HCT116 (cell line): ENCODE measurements at regions not wholly inside any gene's neighbourhood (a gene's known extent, or its start where the extent isn't known, plus 50 kb on each side); places are given as distances from the start of the nearest gene placed in this dataset.

ENCODE experiments used
- ATAC-seq: fragments of 200-7000 bp; cut with Tn5 transposase; 2 replicates; pipeline ENCODE4 v1.9.1; 2020; ENCODE audit warnings: mild to moderate bottlenecking, moderate library complexity
- BruUV-seq: library from RNA; stranded (reverse); fragments of 400-500 nt; replicated peaks from 2 replicates; lab custom pipeline; 2021; lab: Mats Ljungman, UMichigan
- CTCF ChIA-PET: fragments of 300-600 bp; sonication (Branson Sonifier 250); formaldehyde crosslinking; loops from one replicate; lab custom pipeline; 2021; ENCODE audit warnings: antibody characterized with exemption; lab: Charles Lee
- POLR2A ChIA-PET: fragments of 300-600, 350-600 bp; sonication (Branson Sonifier 250); formaldehyde crosslinking; loops from one replicate; lab custom pipeline; 2021; ENCODE audit warnings: antibody characterized with exemption; lab: Charles Lee
- RAD21 ChIA-PET, 2 experiments: fragments of 300-600 bp; sonication (Branson Sonifier 250); formaldehyde crosslinking; loops; one replicate each; lab custom pipeline; 2023; ENCODE audit warnings: low total read pairs in 2 of 2; ENCODE audit not compliant: uncharacterized antibody in 2 of 2, unreplicated experiment in 2 of 2, low non-redundant PET in 1 of 2; lab: Charles Lee
- DNase-seq: peaks from one replicate; pipeline ENCODE4 v3.0.0-alpha.2; 2010; ENCODE audit warnings: low read depth, low spot score
- H2AFZ ChIP-seq: fragments of 200-600 bp; shearing (Covaris generic), sonication (generic); 2 replicates; pipeline ENCODE4 v1.6.1; 2017; ENCODE audit warnings: low read depth, mixed run types, mixed read lengths, antibody characterized with exemption, low read length; ENCODE audit not compliant: poor library complexity, severe bottlenecking
- H3K27ac ChIP-seq: 2 replicates; pipeline ENCODE4 v1.5.1; 2012; ENCODE audit warnings: low read depth, low read length
- H3K27me3 ChIP-seq: fragments of 200-600 bp; sonication (generic); 2 replicates; pipeline ENCODE4 v1.6.1; 2016; ENCODE audit warnings: mixed run types, low read length, mixed read lengths; ENCODE audit not compliant: insufficient read depth
- H3K36me3 ChIP-seq, 2 experiments: fragments of 200-500 bp in 1 of 2; fragments of 200-600 bp in 1 of 2; sonication (Bioruptor generic) in 1 of 2; sonication (generic) in 1 of 2; 2 replicates each; pipeline versions ENCODE4 v1.5.1 to v1.6.1; 2014 to 2016; ENCODE audit warnings: low read length in 2 of 2, inconsistent platforms in 1 of 2, mixed read lengths in 1 of 2, mixed run types in 1 of 2; ENCODE audit not compliant: insufficient read depth in 2 of 2, control insufficient read depth in 1 of 2
- H3K4me1 ChIP-seq, 2 experiments: fragments of 200-600 bp in 1 of 2; sonication (generic) in 1 of 2; 2 replicates each; pipeline versions ENCODE4 v1.5.1 to v1.6.1; 2012 to 2017; ENCODE audit warnings: low read length in 2 of 2, inconsistent platforms in 1 of 2, mild to moderate bottlenecking in 1 of 2, mixed read lengths in 1 of 2, mixed run types in 1 of 2, moderate library complexity in 1 of 2; ENCODE audit not compliant: insufficient read depth in 2 of 2, control insufficient read depth in 1 of 2
- H3K4me2 ChIP-seq: fragments of 200-600 bp; sonication (generic); 2 replicates; pipeline ENCODE4 v1.6.1; 2017; ENCODE audit warnings: mixed run types, low read length, mixed read lengths
- H3K4me3 ChIP-seq, 2 experiments: fragments of 200-600 bp in 1 of 2; sonication (generic) in 1 of 2; replicated peaks in 1 of 2; 2 replicates each; pipeline ENCODE4 v1.5.1; 2011 to 2016; ENCODE audit warnings: low read length in 2 of 2, control low read depth in 1 of 2, low read depth in 1 of 2, mild to moderate bottlenecking in 1 of 2, mixed read lengths in 1 of 2, mixed run types in 1 of 2
- H3K79me2 ChIP-seq: fragments of 200-600 bp; sonication (generic); 2 replicates; pipeline ENCODE4 v1.6.1; 2017; ENCODE audit warnings: mild to moderate bottlenecking, mixed run types, low read length, moderate library complexity, mixed read lengths; ENCODE audit not compliant: insufficient read depth
- H3K9ac ChIP-seq: fragments of 200-600 bp; sonication (generic); 2 replicates; pipeline ENCODE4 v1.6.1; 2016; ENCODE audit warnings: low read length, mixed read lengths
- H3K9me2 ChIP-seq: fragments of 200-600 bp; sonication (generic), shearing (Covaris generic); 2 replicates; pipeline ENCODE4 v1.6.1; 2017; ENCODE audit warnings: mixed run types, mild to moderate bottlenecking, moderate library complexity; ENCODE audit not compliant: insufficient read depth
- H3K9me3 ChIP-seq, 2 experiments: fragments of 200-500 bp in 1 of 2; fragments of 200-600 bp in 1 of 2; sonication (Bioruptor generic) in 1 of 2; sonication (generic) in 1 of 2; 2 replicates each; pipeline ENCODE4 v1.6.1; 2014 to 2017; ENCODE audit warnings: low read length in 2 of 2, mixed read lengths in 2 of 2, inconsistent platforms in 1 of 2, low read depth in 1 of 2, mild to moderate bottlenecking in 1 of 2, mixed run types in 1 of 2, moderate library complexity in 1 of 2; ENCODE audit not compliant: control insufficient read depth in 1 of 2, insufficient read depth in 1 of 2
- H4K20me1 ChIP-seq: fragments of 200-600 bp; sonication (generic), shearing (Covaris generic); 2 replicates; pipeline ENCODE4 v1.6.1; 2017; ENCODE audit warnings: mixed run types, mild to moderate bottlenecking, moderate library complexity; ENCODE audit not compliant: insufficient read depth
- CTCF ChIP-seq, 3 experiments: fragments of 200-600 bp in 1 of 3; sonication (generic) in 1 of 3; IDR thresholded peaks in 2 of 3; conservative IDR thresholded peaks in 1 of 3; 2 replicates each; pipeline ENCODE4 v1.5.1; 2012 to 2017; ENCODE audit warnings: low read depth in 2 of 3, low read length in 2 of 3, antibody characterized with exemption in 1 of 3, borderline replicate concordance in 1 of 3, control low read depth in 1 of 3, mild to moderate bottlenecking in 1 of 3, mixed read lengths in 1 of 3, mixed run types in 1 of 3, moderate library complexity in 1 of 3; ENCODE audit not compliant: insufficient read depth in 1 of 3
- EGR1 ChIP-seq: IDR thresholded peaks from 2 replicates; pipeline ENCODE4 v1.6.1; 2012; ENCODE audit warnings: low read depth
- EZH2 ChIP-seq: fragments of 200-600 bp; sonication (generic); IDR thresholded peaks from 2 replicates; pipeline ENCODE4 v1.6.1; 2017; ENCODE audit warnings: antibody characterized with exemption, mixed run types
- EZH2phosphoT487 ChIP-seq: fragments of 200-600 bp; IDR thresholded peaks from 2 replicates; pipeline ENCODE4 v1.6.1; 2018; ENCODE audit warnings: antibody characterized with exemption, borderline replicate concordance
- FOSL1 ChIP-seq: IDR thresholded peaks from 2 replicates; pipeline ENCODE4 v1.6.1; 2012; ENCODE audit warnings: low read depth
- JUND ChIP-seq: IDR thresholded peaks from 2 replicates; pipeline ENCODE4 v1.6.1; 2012
- MAX ChIP-seq: IDR thresholded peaks from 2 replicates; pipeline ENCODE4 v1.6.1; 2012
- POLR2A ChIP-seq: IDR thresholded peaks from 2 replicates; pipeline ENCODE4 v1.7.0; 2011; ENCODE audit warnings: borderline replicate concordance; ENCODE audit not compliant: insufficient read depth, insufficient read length; ENCODE audit errors: extremely low read depth
- POLR2AphosphoS5 ChIP-seq: IDR thresholded peaks from 2 replicates; pipeline ENCODE4 v1.6.1; 2011; ENCODE audit warnings: mild to moderate bottlenecking, low read depth, low read length, moderate library complexity
- RAD21 ChIP-seq: IDR thresholded peaks from 2 replicates; pipeline ENCODE4 v1.6.1; 2012; ENCODE audit warnings: low read depth, mild to moderate bottlenecking
- SP1 ChIP-seq: IDR thresholded peaks from 2 replicates; pipeline ENCODE4 v1.6.1; 2012; ENCODE audit warnings: low read depth
- TCF7L2 ChIP-seq: IDR thresholded peaks from 2 replicates; pipeline ENCODE4 v1.7.0; 2011; ENCODE audit warnings: borderline replicate concordance, inconsistent platforms; ENCODE audit not compliant: insufficient read depth, insufficient read length; ENCODE audit errors: extremely low read depth
- YY1 ChIP-seq: IDR thresholded peaks from 2 replicates; pipeline ENCODE4 v1.6.1; 2011; ENCODE audit warnings: low read length, low read depth, moderate library complexity, mild to moderate bottlenecking; ENCODE audit not compliant: insufficient replicate concordance; ENCODE audit errors: extremely low read depth
- ZBTB33 ChIP-seq: IDR thresholded peaks from 2 replicates; pipeline ENCODE4 v1.6.1; 2011; ENCODE audit warnings: mild to moderate bottlenecking, low read length, moderate library complexity; ENCODE audit not compliant: insufficient replicate concordance; ENCODE audit errors: extremely low read depth
- ZFX ChIP-seq: fragments of 450-650 bp; IDR thresholded peaks from 2 replicates; pipeline ENCODE4 v1.6.1; 2017
- ZNF274 ChIP-seq: fragments of 200-500 bp; sonication (Bioruptor generic); IDR thresholded peaks from 2 replicates; pipeline ENCODE4 v1.6.1; 2014; ENCODE audit warnings: mild to moderate bottlenecking, low read depth, low read length, inconsistent platforms
- intact Hi-C: fragments of 100-400 bp; cut with micrococcal nuclease; formaldehyde crosslinking; loops from 2 replicates; pipeline ENCODE4 v1.10.0; 2022
- TF ChIP-seq, protein P1 (sequence below): IDR thresholded peaks from 2 replicates; pipeline ENCODE4 v1.6.1; 2012
- TF ChIP-seq, protein P2 (sequence below): IDR thresholded peaks from 2 replicates; pipeline ENCODE4 v1.6.1; 2012; ENCODE audit warnings: low read depth

DNA sequence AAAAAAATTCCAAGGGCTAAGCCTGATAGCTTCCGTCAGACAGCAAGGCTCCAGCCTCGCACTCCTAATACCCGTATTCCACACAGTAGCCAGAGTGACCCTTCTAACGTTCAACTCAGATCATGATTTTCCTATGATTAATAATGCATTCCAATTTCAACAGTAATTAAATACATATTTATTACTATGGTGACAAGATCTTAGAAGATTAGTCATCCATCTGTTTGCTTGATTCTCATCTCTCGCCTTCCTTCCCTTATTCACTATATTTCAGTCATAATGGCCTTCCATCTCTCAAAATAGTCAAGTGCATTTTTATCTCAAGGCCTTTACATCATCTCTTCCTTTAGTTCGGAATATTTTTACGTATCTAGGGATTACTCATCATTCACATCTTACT, 621.2 kb upstream of the SPRY2 start:
- no peak overlapping the region for H2AFZ ChIP-seq
- H3K9me2 ChIP-seq = no peaks in the 10 kb centered on the region
- no peak overlapping the region for H3K27ac ChIP-seq
- H3K79me2 ChIP-seq = no peaks in the 10 kb centered on the region
- ChIA-PET POLR2A (no interaction called here), RAD21 (no interaction called here), CTCF (no interaction called here)
- H3K27me3 ChIP-seq = no peaks in the 10 kb centered on the region
- no peaks in the 10 kb centered on the region for H4K20me1 ChIP-seq
- TF ChIP-seq ZNF274 = no peak
- TF ChIP-seq, protein P1, sequence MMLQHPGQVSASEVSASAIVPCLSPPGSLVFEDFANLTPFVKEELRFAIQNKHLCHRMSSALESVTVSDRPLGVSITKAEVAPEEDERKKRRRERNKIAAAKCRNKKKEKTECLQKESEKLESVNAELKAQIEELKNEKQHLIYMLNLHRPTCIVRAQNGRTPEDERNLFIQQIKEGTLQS = no peak
- no peak for TF ChIP-seq RAD21
- TF ChIP-seq POLR2A = no peak
- TF ChIP-seq MAX = no peak
- TF ChIP-seq ZFX = no peak
- TF ChIP-seq FOSL1 = no peak
- TF ChIP-seq JUND = no peak
- TF ChIP-seq, protein P2, sequence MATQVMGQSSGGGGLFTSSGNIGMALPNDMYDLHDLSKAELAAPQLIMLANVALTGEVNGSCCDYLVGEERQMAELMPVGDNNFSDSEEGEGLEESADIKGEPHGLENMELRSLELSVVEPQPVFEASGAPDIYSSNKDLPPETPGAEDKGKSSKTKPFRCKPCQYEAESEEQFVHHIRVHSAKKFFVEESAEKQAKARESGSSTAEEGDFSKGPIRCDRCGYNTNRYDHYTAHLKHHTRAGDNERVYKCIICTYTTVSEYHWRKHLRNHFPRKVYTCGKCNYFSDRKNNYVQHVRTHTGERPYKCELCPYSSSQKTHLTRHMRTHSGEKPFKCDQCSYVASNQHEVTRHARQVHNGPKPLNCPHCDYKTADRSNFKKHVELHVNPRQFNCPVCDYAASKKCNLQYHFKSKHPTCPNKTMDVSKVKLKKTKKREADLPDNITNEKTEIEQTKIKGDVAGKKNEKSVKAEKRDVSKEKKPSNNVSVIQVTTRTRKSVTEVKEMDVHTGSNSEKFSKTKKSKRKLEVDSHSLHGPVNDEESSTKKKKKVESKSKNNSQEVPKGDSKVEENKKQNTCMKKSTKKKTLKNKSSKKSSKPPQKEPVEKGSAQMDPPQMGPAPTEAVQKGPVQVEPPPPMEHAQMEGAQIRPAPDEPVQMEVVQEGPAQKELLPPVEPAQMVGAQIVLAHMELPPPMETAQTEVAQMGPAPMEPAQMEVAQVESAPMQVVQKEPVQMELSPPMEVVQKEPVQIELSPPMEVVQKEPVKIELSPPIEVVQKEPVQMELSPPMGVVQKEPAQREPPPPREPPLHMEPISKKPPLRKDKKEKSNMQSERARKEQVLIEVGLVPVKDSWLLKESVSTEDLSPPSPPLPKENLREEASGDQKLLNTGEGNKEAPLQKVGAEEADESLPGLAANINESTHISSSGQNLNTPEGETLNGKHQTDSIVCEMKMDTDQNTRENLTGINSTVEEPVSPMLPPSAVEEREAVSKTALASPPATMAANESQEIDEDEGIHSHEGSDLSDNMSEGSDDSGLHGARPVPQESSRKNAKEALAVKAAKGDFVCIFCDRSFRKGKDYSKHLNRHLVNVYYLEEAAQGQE = no peak
- no peak for TF ChIP-seq ZBTB33
- TF ChIP-seq EZH2 = no peak
- TF ChIP-seq EGR1 = no peak
- TF ChIP-seq TCF7L2 = no peak
- no peak for TF ChIP-seq EZH2phosphoT487
- TF ChIP-seq SP1 = no peak
- no peak for TF ChIP-seq CTCF (IDR thresholded peaks at IDR 0.05 in 2 of 3, conservative IDR thresholded peaks at IDR 0.05 in 1 of 3; ENCODE audit: borderline replicate concordance in 1 of 3, insufficient read depth in 1 of 3, low read depth in 2 of 3, low read length in 2 of 3)
- no peak for TF ChIP-seq POLR2AphosphoS5
- no peak for TF ChIP-seq YY1
- no TSS peak for BruUV-seq
- ATAC-seq (no peak), DNase-seq (no peak)
- H3K9ac ChIP-seq = no peak overlapping the region
- no peaks in the 10 kb centered on the region for H3K9me3 ChIP-seq
- no peak overlapping the region for H3K4me3 ChIP-seq
- intact Hi-C loops = no loop called here
- H3K36me3 ChIP-seq = no peaks in the 10 kb centered on the region
- no peak overlapping the region for H3K4me2 ChIP-seq
- no peaks in the 10 kb centered on the region for H3K4me1 ChIP-seq
